LNCAP (cell line): ENCODE measurements at regions not wholly inside any gene's neighbourhood (a gene's known extent, or its start where the extent isn't known, plus 50 kb on each side); places are given as distances from the start of the nearest gene placed in this dataset.

ENCODE experiments used
- TF ChIP-seq, protein P1 (sequence below): fragments of 450-650 bp; IDR thresholded peaks from 2 replicates; pipeline ENCODE4 v1.5.1; 2017; ENCODE audit warnings: mild to moderate bottlenecking

DNA sequence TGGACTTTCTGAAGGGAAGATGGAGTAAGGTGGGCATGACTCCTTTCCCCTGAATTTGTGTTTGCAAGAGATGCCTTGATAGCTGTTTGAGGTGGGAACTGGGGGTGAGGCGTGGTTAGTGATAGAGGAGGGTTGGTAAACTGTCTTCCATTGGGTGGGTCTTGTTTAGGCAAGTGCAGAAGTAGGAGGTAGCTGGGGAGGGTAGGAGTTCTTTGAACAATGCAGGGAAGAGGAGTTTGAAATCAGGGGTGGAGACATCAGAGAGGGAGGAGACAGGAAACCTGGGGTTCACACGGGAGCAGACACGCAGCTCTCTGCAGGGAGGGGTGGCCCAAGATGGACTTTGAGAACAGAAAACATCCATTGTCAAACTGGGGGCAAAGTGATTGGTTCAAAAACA, 267.1 kb downstream of the TSN start:
- TF ChIP-seq, protein P1, sequence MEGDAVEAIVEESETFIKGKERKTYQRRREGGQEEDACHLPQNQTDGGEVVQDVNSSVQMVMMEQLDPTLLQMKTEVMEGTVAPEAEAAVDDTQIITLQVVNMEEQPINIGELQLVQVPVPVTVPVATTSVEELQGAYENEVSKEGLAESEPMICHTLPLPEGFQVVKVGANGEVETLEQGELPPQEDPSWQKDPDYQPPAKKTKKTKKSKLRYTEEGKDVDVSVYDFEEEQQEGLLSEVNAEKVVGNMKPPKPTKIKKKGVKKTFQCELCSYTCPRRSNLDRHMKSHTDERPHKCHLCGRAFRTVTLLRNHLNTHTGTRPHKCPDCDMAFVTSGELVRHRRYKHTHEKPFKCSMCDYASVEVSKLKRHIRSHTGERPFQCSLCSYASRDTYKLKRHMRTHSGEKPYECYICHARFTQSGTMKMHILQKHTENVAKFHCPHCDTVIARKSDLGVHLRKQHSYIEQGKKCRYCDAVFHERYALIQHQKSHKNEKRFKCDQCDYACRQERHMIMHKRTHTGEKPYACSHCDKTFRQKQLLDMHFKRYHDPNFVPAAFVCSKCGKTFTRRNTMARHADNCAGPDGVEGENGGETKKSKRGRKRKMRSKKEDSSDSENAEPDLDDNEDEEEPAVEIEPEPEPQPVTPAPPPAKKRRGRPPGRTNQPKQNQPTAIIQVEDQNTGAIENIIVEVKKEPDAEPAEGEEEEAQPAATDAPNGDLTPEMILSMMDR, result no peak

DNA sequence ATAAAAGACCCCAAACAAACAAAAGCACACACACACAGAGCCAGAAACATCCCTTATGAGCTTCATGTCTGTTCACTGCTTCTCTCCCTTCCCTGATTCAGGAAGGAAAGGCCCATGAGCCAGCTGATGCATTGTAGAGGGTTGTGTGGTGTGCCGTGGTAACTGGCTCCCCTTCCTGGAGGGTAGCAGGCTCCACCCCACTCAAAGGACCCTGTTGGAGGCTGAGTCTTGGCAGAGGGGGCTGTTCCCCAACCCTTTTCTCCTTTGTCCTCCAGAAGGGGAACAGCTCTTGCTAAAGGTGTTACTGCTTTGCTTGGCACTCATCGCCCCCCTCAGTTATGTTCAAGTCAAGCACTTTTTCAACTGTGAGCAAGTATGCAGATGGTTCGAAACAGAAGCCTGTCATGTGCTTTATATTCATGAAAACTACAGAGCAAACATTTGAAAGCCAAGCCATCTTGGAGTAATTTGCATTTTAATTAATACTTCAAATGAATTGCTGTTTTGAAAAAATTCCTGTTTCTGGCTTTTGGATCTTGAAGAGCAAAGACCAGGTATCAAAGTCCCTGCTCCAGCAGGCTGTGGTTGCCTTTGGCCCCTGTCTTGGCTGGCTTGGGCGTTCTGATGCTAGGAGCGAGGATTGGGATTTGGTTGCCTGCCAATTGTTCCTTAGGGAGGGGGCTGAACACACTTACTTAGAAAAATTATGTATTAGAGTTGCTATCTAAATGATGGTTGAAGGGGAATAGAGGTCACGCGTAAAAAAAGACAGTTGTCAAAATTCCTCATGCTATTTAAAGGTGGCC, 267.8 kb downstream of the TSN start:
- TF ChIP-seq, protein P1, result no peak

DNA sequence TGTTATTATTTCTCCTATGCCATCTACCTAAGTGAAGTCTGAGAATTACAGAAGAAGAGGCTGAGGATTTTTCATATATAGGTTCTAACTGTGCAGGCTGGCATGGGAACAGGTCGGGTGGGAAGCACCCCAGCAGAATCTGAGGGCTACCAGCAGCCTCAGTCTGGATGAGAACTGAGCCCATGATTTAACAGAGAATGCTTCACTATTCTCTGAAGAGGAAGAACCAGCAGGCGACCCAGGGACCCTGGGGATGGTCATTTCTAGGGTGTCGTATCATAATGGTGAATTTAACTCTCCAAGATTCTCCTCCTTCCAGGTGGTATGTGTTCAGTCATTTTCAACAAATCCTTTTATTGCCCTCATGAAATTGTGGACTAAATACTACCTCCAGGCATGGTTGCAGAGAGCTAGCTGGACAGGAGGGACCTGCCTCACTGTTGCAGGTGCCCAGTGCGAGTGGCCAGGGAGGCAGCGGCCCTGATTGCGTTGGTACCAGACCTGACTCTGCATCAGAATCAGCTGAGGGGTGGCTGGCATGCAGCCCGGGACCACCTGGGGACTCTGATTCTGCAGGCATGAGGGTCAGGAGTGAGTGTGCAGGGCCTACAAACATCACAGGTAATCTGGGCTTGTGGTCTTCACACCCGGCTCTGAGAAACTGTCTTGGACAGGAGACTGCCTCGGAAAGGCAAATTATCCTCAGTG, 272.2 kb downstream of the TSN start:
- TF ChIP-seq, protein P1, result no peak

DNA sequence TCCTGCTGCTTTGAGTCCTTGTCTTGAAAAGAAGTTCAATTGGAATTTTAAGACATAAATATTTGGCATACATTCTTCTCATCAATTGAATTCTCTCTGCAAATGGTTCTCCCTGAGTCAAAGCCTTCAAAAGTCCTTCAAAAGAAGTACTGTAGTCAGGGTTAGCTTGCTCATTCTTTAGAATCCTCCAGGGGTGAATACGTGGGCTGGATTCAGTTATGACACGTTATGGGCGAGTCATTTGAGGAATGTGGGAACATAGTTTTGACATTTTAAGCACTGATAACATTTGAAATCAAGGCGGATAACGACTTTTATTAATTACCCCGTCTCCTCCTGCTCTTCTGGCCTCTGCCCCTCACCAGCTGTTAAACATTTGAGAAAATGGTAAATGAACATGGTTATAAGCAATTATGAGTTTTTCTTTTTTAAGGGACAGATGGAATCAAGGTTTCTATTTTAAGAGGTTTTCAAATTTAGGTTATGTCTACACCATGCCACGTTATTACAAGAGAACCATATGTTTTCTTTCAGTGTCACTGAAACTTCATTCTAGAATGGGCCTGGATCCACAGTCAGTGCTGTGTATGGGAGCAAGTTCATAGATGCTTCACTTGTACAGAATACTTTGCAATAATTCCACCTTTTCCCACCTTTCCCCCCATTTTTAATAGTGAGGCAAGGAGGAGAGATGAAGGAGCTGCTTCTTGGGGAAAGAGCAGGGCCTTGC, 273.1 kb downstream of the TSN start:
- TF ChIP-seq, protein P1, result no peak

DNA sequence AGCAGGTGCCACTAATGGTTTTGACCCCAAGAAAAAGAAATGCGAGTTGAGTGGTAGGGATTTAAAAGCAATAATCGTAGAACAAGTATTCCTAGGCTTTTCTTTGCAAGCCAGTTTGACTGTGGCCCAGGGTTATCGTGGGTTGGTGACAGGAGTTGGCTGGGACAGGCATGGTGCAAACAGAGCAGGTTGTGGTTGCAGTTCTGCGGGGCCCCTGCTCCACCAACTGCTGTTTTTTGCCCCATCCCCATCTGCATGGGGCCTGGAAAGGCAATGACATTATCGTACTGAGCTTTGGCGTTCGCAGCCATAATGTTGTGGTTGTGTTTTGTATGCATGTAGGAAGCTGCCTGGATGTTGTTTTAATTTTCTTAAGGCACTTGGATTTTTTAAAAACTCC, 274.0 kb downstream of the TSN start:
- TF ChIP-seq, protein P1, result no peak

DNA sequence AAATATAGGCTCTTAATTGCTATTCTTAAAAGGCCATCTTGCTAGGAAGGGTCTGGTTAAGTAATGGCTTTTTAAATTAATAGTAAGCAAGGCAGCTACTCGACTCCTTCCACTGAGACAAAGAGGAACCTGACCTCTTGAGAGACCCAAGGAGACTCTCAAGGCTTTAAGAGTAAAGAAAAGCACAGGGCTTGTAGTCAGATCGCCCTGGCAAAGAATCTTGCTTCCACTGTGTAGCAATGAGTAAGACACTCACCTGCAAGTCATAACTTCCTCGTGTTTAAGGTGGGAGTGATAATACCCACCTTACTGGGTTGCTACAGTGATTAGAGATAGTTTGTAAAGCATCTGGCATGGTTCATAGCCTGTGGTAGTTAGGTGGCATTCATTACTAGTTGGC, 274.5 kb downstream of the TSN start:
- TF ChIP-seq, protein P1, result no peak

DNA sequence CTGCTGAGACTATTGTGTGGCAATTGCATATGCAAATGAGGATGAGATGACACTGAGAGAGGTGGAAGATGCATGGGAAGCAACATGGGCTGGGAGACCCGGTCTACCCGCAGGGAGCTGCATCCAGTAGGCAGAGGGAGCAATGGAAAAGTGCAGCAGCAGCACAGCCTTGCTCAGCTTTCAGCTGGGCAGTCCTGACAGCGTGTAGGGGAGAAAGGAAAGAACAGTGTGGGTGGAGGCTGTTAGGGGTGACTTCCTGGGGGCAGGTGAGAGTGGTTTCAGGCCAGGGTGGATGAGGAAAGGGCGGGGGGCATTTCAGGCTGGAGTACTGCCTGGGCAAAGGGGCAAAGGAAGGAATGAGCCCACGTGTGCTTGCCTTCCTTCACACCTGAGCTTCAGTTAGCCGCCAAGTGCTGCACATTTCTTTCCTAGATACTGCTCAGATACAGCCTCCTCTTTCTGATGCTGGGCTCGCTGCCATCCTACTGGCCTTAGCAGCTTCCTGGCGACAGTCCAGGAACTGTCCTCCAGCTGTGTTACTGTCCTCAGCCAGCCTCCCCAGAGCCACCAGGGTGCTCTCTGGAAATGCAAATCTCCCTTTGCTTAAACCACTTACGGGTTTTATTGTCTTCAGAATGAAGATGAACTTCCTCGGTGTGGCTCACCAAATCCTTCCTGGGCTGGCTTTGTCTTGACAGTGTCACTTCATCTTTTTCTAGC, 276.3 kb downstream of the TSN start:
- TF ChIP-seq, protein P1, result no peak
